ENCODE measurements at regions not wholly inside any gene's neighbourhood (a gene's known extent, or its start where the extent isn't known, plus 50 kb on each side); places are given as distances from the start of the nearest gene placed in this dataset.

- no peak for DNase-seq
These were observed 265.7 kb downstream of the SNAPC1 start for GRCh38 chr14:62027958-62028357.

- no peak for DNase-seq
These were observed 267.3 kb downstream of the SNAPC1 start for GRCh38 chr14:62029569-62029924.

- no peak for DNase-seq
These were observed 268.2 kb downstream of the SNAPC1 start for GRCh38 chr14:62030387-62030786.

- DNase-seq: no peak
These were observed 269.3 kb downstream of the SNAPC1 start for GRCh38 chr14:62031504-62031903.

- no peak for DNase-seq
These were observed 291.0 kb downstream of the SNAPC1 start for GRCh38 chr14:62053188-62053587.

GRCh38 chr14:62056789-62057188 is 294.6 kb downstream of the SNAPC1 start:
- DNase-seq: no peak

- DNase-seq: no peak
These were observed 300.4 kb downstream of the SNAPC1 start for GRCh38 chr14:62062645-62063044.

- no peak for DNase-seq
These were observed 302.6 kb downstream of the SNAPC1 start for GRCh38 chr14:62064751-62065323.

- DNase-seq: no peak
These were observed 304.1 kb downstream of the SNAPC1 start for GRCh38 chr14:62066304-62066703.

- no peak for DNase-seq
These were observed 308.8 kb downstream of the SNAPC1 start for GRCh38 chr14:62071039-62071438.

- DNase-seq: no peak
These were observed 314.1 kb downstream of the SNAPC1 start for GRCh38 chr14:62076368-62076767.

- no peak for DNase-seq
These were observed 314.8 kb downstream of the SNAPC1 start for GRCh38 chr14:62076825-62077605.

GRCh38 chr14:62077676-62078261 is 315.5 kb downstream of the SNAPC1 start:
- DNase-seq: no peak

- no peak for DNase-seq
These were observed 316.8 kb downstream of the SNAPC1 start for GRCh38 chr14:62079038-62079437.

- no peak for DNase-seq
These were observed 318.9 kb downstream of the SNAPC1 start for GRCh38 chr14:62081012-62081612.

GRCh38 chr14:62081951-62082350 is 319.7 kb downstream of the SNAPC1 start:
- no peak for DNase-seq

- DNase-seq: no peak
These were observed 320.6 kb downstream of the SNAPC1 start for GRCh38 chr14:62082779-62083178.

GRCh38 chr14:62084020-62084419 is 321.8 kb downstream of the SNAPC1 start:
- no peak for DNase-seq

- no peak for DNase-seq
These were observed 325.0 kb downstream of the SNAPC1 start for GRCh38 chr14:62087191-62087590.

GRCh38 chr14:62093736-62094135 is 331.5 kb downstream of the SNAPC1 start:
- no peak for DNase-seq

GRCh38 chr14:62097072-62097471 is 334.9 kb downstream of the SNAPC1 start:
- no peak for DNase-seq

- DNase-seq: no peak
These were observed 335.6 kb downstream of the SNAPC1 start for GRCh38 chr14:62097824-62098223.

- no peak for DNase-seq
These were observed 336.1 kb downstream of the SNAPC1 start for GRCh38 chr14:62098357-62098756.

GRCh38 chr14:62099091-62099490 is 336.9 kb downstream of the SNAPC1 start:
- DNase-seq: no peak

Measured in T1000 (cell line).